ENCODE measurements at regions not wholly inside any gene's neighbourhood (a gene's known extent, or its start where the extent isn't known, plus 50 kb on each side); places are given as distances from the start of the nearest gene placed in this dataset.

- TF ChIP-seq, protein P1, sequence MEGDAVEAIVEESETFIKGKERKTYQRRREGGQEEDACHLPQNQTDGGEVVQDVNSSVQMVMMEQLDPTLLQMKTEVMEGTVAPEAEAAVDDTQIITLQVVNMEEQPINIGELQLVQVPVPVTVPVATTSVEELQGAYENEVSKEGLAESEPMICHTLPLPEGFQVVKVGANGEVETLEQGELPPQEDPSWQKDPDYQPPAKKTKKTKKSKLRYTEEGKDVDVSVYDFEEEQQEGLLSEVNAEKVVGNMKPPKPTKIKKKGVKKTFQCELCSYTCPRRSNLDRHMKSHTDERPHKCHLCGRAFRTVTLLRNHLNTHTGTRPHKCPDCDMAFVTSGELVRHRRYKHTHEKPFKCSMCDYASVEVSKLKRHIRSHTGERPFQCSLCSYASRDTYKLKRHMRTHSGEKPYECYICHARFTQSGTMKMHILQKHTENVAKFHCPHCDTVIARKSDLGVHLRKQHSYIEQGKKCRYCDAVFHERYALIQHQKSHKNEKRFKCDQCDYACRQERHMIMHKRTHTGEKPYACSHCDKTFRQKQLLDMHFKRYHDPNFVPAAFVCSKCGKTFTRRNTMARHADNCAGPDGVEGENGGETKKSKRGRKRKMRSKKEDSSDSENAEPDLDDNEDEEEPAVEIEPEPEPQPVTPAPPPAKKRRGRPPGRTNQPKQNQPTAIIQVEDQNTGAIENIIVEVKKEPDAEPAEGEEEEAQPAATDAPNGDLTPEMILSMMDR (IDR thresholded peaks at IDR 0.05): no peak
- no peak for TF ChIP-seq POLR2A (IDR thresholded peaks at IDR 0.05)
These were observed 231.2 kb upstream of the FOXQ1 start for GRCh38 chr6:1080453-1081337.

All from esophagus squamous epithelium (tissue), 4 donors.